SKM-1 (cell line): ENCODE measurements at regions not wholly inside any gene's neighbourhood (a gene's known extent, or its start where the extent isn't known, plus 50 kb on each side); places are given as distances from the start of the nearest gene placed in this dataset.

Experiments
- DNase-seq: peaks from one replicate; lab custom pipeline; 2025; ENCODE audit not compliant: unreplicated experiment; lab: John Stamatoyannopoulos, UW

- no peak for DNase-seq
Observed at GRCh38 chr4:57633212-57633859, 523.2 kb upstream of the IGFBP7 start.

- no peak for DNase-seq
Observed at GRCh38 chr4:57632564-57632963, 522.4 kb upstream of the IGFBP7 start.

GRCh38 chr4:57631147-57631546, 521.0 kb upstream of the IGFBP7 start:
- DNase-seq = no peak

- DNase-seq = no peak
Observed at GRCh38 chr4:57628004-57628403, 517.8 kb upstream of the IGFBP7 start.

GRCh38 chr4:57614257-57614932, 504.2 kb upstream of the IGFBP7 start:
- DNase-seq = no peak

- DNase-seq = no peak
Observed at GRCh38 chr4:57612279-57612678, 502.1 kb upstream of the IGFBP7 start.

GRCh38 chr4:57607566-57608180, 497.5 kb upstream of the IGFBP7 start:
- no peak for DNase-seq

GRCh38 chr4:57605376-57605775, 495.2 kb upstream of the IGFBP7 start:
- no peak for DNase-seq

- no peak for DNase-seq
Observed at GRCh38 chr4:57602141-57602540, 492.0 kb upstream of the IGFBP7 start.

- no peak for DNase-seq
Observed at GRCh38 chr4:57591073-57591472, 480.9 kb upstream of the IGFBP7 start.

GRCh38 chr4:57588557-57588956, 478.4 kb upstream of the IGFBP7 start:
- DNase-seq = no peak

- no peak for DNase-seq
Observed at GRCh38 chr4:57580710-57581599, 470.8 kb upstream of the IGFBP7 start.

GRCh38 chr4:57575426-57575825, 465.2 kb upstream of the IGFBP7 start:
- DNase-seq = no peak

- no peak for DNase-seq
Observed at GRCh38 chr4:57554556-57555092, 444.4 kb upstream of the IGFBP7 start.

- no peak for DNase-seq
Observed at GRCh38 chr4:57553728-57554127, 443.5 kb upstream of the IGFBP7 start.

- DNase-seq = no peak
Observed at GRCh38 chr4:57550198-57550597, 440.0 kb upstream of the IGFBP7 start.

- DNase-seq = no peak
Observed at GRCh38 chr4:57548856-57549255, 438.7 kb upstream of the IGFBP7 start.

- DNase-seq = no peak
Observed at GRCh38 chr4:57544811-57545654, 434.8 kb upstream of the IGFBP7 start.

- no peak for DNase-seq
Observed at GRCh38 chr4:57504797-57505530, 394.8 kb upstream of the IGFBP7 start.

- DNase-seq = no peak
Observed at GRCh38 chr4:57504139-57504538, 394.0 kb upstream of the IGFBP7 start.
